HG02973 (cell line): ENCODE measurements at regions not wholly inside any gene's neighbourhood (a gene's known extent, or its start where the extent isn't known, plus 50 kb on each side); places are given as distances from the start of the nearest gene placed in this dataset.

Experiments
- ATAC-seq: cut with Tn5 transposase; IDR thresholded peaks from one replicate; pipeline ENCODE4 v1.9.1; 2021; ENCODE audit warnings: moderate library complexity; ENCODE audit not compliant: unreplicated experiment

GRCh38 chr6:71476872-71477271, 188.3 kb downstream of the OGFRL1 start:
- no peak for ATAC-seq

GRCh38 chr6:71478834-71479541, 190.4 kb downstream of the OGFRL1 start:
- ATAC-seq = no peak

- ATAC-seq = no peak
Measured at GRCh38 chr6:71480577-71480976, 192.0 kb downstream of the OGFRL1 start.

- ATAC-seq = no peak
Measured at GRCh38 chr6:71481011-71481410, 192.4 kb downstream of the OGFRL1 start.

GRCh38 chr6:71481801-71482200, 193.2 kb downstream of the OGFRL1 start:
- ATAC-seq = no peak

GRCh38 chr6:71482742-71483141, 194.1 kb downstream of the OGFRL1 start:
- no peak for ATAC-seq

GRCh38 chr6:71486461-71486860, 197.8 kb downstream of the OGFRL1 start:
- no peak for ATAC-seq

- ATAC-seq = no peak
Measured at GRCh38 chr6:71488186-71488585, 199.6 kb downstream of the OGFRL1 start.

GRCh38 chr6:71489736-71490135, 201.1 kb downstream of the OGFRL1 start:
- ATAC-seq = no peak

- no peak for ATAC-seq
Measured at GRCh38 chr6:71490876-71491275, 202.3 kb downstream of the OGFRL1 start.

GRCh38 chr6:71491844-71492243, 203.2 kb downstream of the OGFRL1 start:
- no peak for ATAC-seq

GRCh38 chr6:71492668-71493067, 204.1 kb downstream of the OGFRL1 start:
- no peak for ATAC-seq

- ATAC-seq = peak; percentile 100
Measured at GRCh38 chr6:71496018-71496721, 207.6 kb downstream of the OGFRL1 start.

GRCh38 chr6:71496722-71497033, 208.1 kb downstream of the OGFRL1 start:
- no peak for ATAC-seq

GRCh38 chr6:71498638-71499037, 210.0 kb downstream of the OGFRL1 start:
- ATAC-seq = no peak

- ATAC-seq = no peak
Measured at GRCh38 chr6:71499667-71500066, 211.1 kb downstream of the OGFRL1 start.

GRCh38 chr6:71502168-71502567, 213.6 kb downstream of the OGFRL1 start:
- ATAC-seq = no peak

GRCh38 chr6:71502956-71503355, 214.3 kb downstream of the OGFRL1 start:
- no peak for ATAC-seq

- ATAC-seq = no peak
Measured at GRCh38 chr6:71507183-71507582, 218.6 kb downstream of the OGFRL1 start.

- no peak for ATAC-seq
Measured at GRCh38 chr6:71509191-71510005, 220.8 kb downstream of the OGFRL1 start.

GRCh38 chr6:71510057-71510713, 221.6 kb downstream of the OGFRL1 start:
- peak; percentile 73 for ATAC-seq
